ENCODE measurements at regions not wholly inside any gene's neighbourhood (a gene's known extent, or its start where the extent isn't known, plus 50 kb on each side); places are given as distances from the start of the nearest gene placed in this dataset.
"Not testable (repeated sequence)": the region's sequence is repeated elsewhere in the genome, so short reads cannot be mapped to it uniquely, and the experiment has no call there.

GRCh38 chr6:144692050-144692449 is 406.9 kb downstream of the UTRN start:
- H3K4me3 ChIP-seq (ENCODE audit: extremely low read depth in 1 of 4, insufficient read depth in 2 of 4, low read depth in 3 of 4, low read length in 4 of 4); POLR2A ChIA-PET (ENCODE audit: partially characterized antibody); FAIRE-seq: not testable (repeated sequence)

More at GRCh38 chr6:144692050-144692449, 406.9 kb downstream of the UTRN start:
- DNase-seq (ENCODE audit: low read depth in 1 of 2, low spot score in 2 of 2); H3K9me3 ChIP-seq (ENCODE audit: insufficient read depth in 2 of 2, low read depth in 1 of 2, low read length in 1 of 2); H2BK5ac ChIP-seq (ENCODE audit: low read depth, low read length); H2BK20ac ChIP-seq (ENCODE audit: low read length); H3K27ac ChIP-seq (ENCODE audit: low read depth, low read length); H3K4ac ChIP-seq (replicated peaks; ENCODE audit: insufficient read length, low read depth, low read length); H3K79me1 ChIP-seq (ENCODE audit: low read depth, low read length); H3K23me2 ChIP-seq (ENCODE audit: low read depth, low read length); H3K56ac ChIP-seq (replicated peaks; ENCODE audit: insufficient read length, low read depth, low read length); H3K14ac ChIP-seq (ENCODE audit: insufficient read length); H2BK15ac ChIP-seq (ENCODE audit: low read length); H4K20me1 ChIP-seq (replicated peaks in 1 of 2; ENCODE audit: control insufficient read depth in 1 of 2, insufficient read depth in 2 of 2, low read length in 2 of 2); CTCF ChIA-PET (ENCODE audit: partially characterized antibody); H4K5ac ChIP-seq (ENCODE audit: insufficient read length, low read depth, low read length); H3K4me2 ChIP-seq (ENCODE audit: insufficient read depth in 1 of 2, low read depth in 2 of 2, low read length in 2 of 2); H3K27me3 ChIP-seq (replicated peaks in 1 of 4; ENCODE audit: control insufficient read depth in 3 of 4, extremely low read depth in 1 of 4, insufficient read depth in 3 of 4, low read length in 3 of 4); H4K8ac ChIP-seq (ENCODE audit: extremely low read depth, insufficient read depth, low read length); H3K4me1 ChIP-seq (replicated peaks in 1 of 4; ENCODE audit: control insufficient read depth in 3 of 4, insufficient read depth in 4 of 4, low read length in 3 of 4); H3K23ac ChIP-seq (ENCODE audit: insufficient read length); H2BK12ac ChIP-seq (ENCODE audit: low read depth, low read length); H2AFZ ChIP-seq (ENCODE audit: low read length); H3K18ac ChIP-seq (ENCODE audit: extremely low read depth, low read length); H3K9ac ChIP-seq (replicated peaks in 1 of 4; ENCODE audit: extremely low read depth in 1 of 4, low read depth in 3 of 4, low read length in 3 of 4); H2AK5ac ChIP-seq (ENCODE audit: low read depth, low read length); H4K91ac ChIP-seq (replicated peaks; ENCODE audit: insufficient read length, low read length); H2BK120ac ChIP-seq (replicated peaks; ENCODE audit: low read depth, low read length); H3K36me3 ChIP-seq (ENCODE audit: control insufficient read depth in 2 of 4, insufficient read depth in 4 of 4, low read length in 3 of 4): not testable (repeated sequence)
- H3K79me2 ChIP-seq (ENCODE audit: control insufficient read depth in 1 of 2, insufficient read depth in 2 of 2, low read length in 2 of 2), result peaks cover 0 to 30% of the 10 kb centered on the region in 2 experiments; a peak in 2 of 4 replicates
- WGBS, 2 experiments (ENCODE audit: extremely low coverage in 1 of 2, insufficient coverage in 1 of 2, insufficient read length in 1 of 2, insufficient replicate concordance in 2 of 2, low coverage in 1 of 2, low lambda C conversion rate in 2 of 2, missing lambda C conversion rate in 1 of 2), result 95% methylated on average over 1 of the region's 1 CpG; no CpG with 5 or more reads in 1 of the 2 experiments
- TF ChIP-seq KDM1A (IDR thresholded peaks at IDR 0.05; ENCODE audit: borderline replicate concordance, low read length), result peak; percentile 71; the same call in 1 of the 2 replicates

Measured in H1 (cell line).